NT2/D1 (cell line): ENCODE measurements at regions not wholly inside any gene's neighbourhood (a gene's known extent, or its start where the extent isn't known, plus 50 kb on each side); places are given as distances from the start of the nearest gene placed in this dataset.

ENCODE experiments used
- SUZ12 ChIP-seq: IDR thresholded peaks from 2 replicates; pipeline ENCODE4 v1.6.1; 2011; ENCODE audit not compliant: insufficient read length, insufficient read depth; ENCODE audit errors: extremely low read depth
- ZNF274 ChIP-seq: IDR thresholded peaks from 2 replicates; pipeline ENCODE4 v1.6.1; 2011; ENCODE audit warnings: mild to moderate bottlenecking, low read depth, low read length

GRCh38 chr5:2169850-2170760, 287.4 kb upstream of the IRX4 start:
- no peak for TF ChIP-seq ZNF274
- TF ChIP-seq SUZ12: no peak
